ENCODE measurements at regions not wholly inside any gene's neighbourhood (a gene's known extent, or its start where the extent isn't known, plus 50 kb on each side); places are given as distances from the start of the nearest gene placed in this dataset.

GRCh38 chr9:106616851-106617345, 246.1 kb upstream of the ZNF462 start:
- TF ChIP-seq JUND (IDR thresholded peaks at IDR 0.05): no peak
- no peak for TF ChIP-seq CTCF (IDR thresholded peaks at IDR 0.05; ENCODE audit: low read depth, low read length, missing input control)
- TF ChIP-seq TAF1 (conservative IDR thresholded peaks at IDR 0.05): no peak
- TF ChIP-seq YY1 (IDR thresholded peaks at IDR 0.05): no peak
- no peak for TF ChIP-seq ATF3 (IDR thresholded peaks at IDR 0.05)
- TF ChIP-seq MAX (IDR thresholded peaks at IDR 0.05): no peak
- TF ChIP-seq HNF4A (conservative IDR thresholded peaks at IDR 0.05): no peak
- no peak for TF ChIP-seq RAD21 (IDR thresholded peaks at IDR 0.05)

Data from liver (tissue), 3 donors.